ENCODE measurements at regions not wholly inside any gene's neighbourhood (a gene's known extent, or its start where the extent isn't known, plus 50 kb on each side); places are given as distances from the start of the nearest gene placed in this dataset.

GRCh38 chr2:43104763-43105162 lies 121.6 kb downstream of the ZFP36L2 start:
- TF ChIP-seq, protein P1, sequence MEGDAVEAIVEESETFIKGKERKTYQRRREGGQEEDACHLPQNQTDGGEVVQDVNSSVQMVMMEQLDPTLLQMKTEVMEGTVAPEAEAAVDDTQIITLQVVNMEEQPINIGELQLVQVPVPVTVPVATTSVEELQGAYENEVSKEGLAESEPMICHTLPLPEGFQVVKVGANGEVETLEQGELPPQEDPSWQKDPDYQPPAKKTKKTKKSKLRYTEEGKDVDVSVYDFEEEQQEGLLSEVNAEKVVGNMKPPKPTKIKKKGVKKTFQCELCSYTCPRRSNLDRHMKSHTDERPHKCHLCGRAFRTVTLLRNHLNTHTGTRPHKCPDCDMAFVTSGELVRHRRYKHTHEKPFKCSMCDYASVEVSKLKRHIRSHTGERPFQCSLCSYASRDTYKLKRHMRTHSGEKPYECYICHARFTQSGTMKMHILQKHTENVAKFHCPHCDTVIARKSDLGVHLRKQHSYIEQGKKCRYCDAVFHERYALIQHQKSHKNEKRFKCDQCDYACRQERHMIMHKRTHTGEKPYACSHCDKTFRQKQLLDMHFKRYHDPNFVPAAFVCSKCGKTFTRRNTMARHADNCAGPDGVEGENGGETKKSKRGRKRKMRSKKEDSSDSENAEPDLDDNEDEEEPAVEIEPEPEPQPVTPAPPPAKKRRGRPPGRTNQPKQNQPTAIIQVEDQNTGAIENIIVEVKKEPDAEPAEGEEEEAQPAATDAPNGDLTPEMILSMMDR (IDR thresholded peaks at IDR 0.05; ENCODE audit: extremely low read depth, missing control alignments), result no peak
- DNase-seq (ENCODE audit: low spot score), result no peak

GRCh38 chr2:43104106-43104505 lies 122.3 kb downstream of the ZFP36L2 start:
- TF ChIP-seq, protein P1 (IDR thresholded peaks at IDR 0.05; ENCODE audit: extremely low read depth, missing control alignments), result no peak

DNA sequence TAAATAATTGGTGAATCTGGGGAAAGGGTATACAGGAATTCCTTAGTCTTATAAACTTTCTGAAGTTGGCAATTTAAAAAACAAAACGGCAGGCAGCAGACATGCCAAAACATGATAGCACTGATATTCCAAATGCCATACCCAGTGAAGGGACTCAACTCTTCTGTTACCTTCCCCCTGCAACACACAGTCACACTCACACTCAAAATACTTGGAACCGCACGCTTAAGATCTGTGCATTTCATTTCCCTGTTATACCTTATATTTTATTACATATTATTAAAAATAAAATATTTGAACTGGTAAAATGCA lies 123.4 kb downstream of the ZFP36L2 start:
- DNase-seq (ENCODE audit: low spot score), result no peak
- TF ChIP-seq, protein P1 (IDR thresholded peaks at IDR 0.05; ENCODE audit: extremely low read depth, missing control alignments), result no peak

More at GRCh38 chr2:43104106-43104505, 122.3 kb downstream of the ZFP36L2 start:
- DNase-seq (ENCODE audit: low spot score), result no peak

GRCh38 chr2:43102366-43103092 lies 123.9 kb downstream of the ZFP36L2 start:
- TF ChIP-seq, protein P1 (IDR thresholded peaks at IDR 0.05; ENCODE audit: extremely low read depth, missing control alignments), result no peak
- no peak for DNase-seq (ENCODE audit: low spot score)

DNA sequence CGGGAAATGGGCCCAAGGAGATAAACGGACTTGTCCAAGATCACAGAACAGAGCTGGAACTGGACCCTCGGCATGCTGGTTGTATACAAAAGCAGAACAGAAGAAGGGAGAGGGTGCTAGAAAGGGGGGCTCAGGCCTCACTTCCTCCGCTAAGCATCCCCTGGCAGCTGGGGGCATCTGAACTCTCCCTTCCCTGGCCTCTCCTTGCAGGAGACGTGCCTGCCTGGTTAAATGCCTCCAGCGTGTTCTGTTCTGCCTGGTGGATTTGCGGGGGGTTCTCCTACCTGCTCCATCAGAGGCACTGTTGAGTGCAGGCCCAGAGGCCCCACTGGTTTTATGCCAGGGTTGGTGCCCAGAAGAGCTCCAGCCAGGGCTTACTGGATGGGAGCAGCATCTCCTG lies 124.7 kb downstream of the ZFP36L2 start:
- TF ChIP-seq, protein P1 (IDR thresholded peaks at IDR 0.05; ENCODE audit: extremely low read depth, missing control alignments), result no peak
- no peak for DNase-seq (ENCODE audit: low spot score)

GRCh38 chr2:43100883-43101662 lies 125.3 kb downstream of the ZFP36L2 start:
- DNase-seq (ENCODE audit: low spot score), result no peak
- TF ChIP-seq, protein P1 (IDR thresholded peaks at IDR 0.05; ENCODE audit: extremely low read depth, missing control alignments), result no peak

GRCh38 chr2:43100362-43100882 lies 126.0 kb downstream of the ZFP36L2 start:
- DNase-seq (ENCODE audit: low spot score), result no peak
- TF ChIP-seq, protein P1 (IDR thresholded peaks at IDR 0.05; ENCODE audit: extremely low read depth, missing control alignments), result no peak

Measured in GM20000 (cell line).